ENCODE measurements at regions not wholly inside any gene's neighbourhood (a gene's known extent, or its start where the extent isn't known, plus 50 kb on each side); places are given as distances from the start of the nearest gene placed in this dataset.
A peak's percentile ranks its signal among the peaks of the same experiment; 100 is the strongest.

GRCh38 chr7:136033413-136034031 is 56.4 kb upstream of the MTPN start:
- TF ChIP-seq, protein P1, sequence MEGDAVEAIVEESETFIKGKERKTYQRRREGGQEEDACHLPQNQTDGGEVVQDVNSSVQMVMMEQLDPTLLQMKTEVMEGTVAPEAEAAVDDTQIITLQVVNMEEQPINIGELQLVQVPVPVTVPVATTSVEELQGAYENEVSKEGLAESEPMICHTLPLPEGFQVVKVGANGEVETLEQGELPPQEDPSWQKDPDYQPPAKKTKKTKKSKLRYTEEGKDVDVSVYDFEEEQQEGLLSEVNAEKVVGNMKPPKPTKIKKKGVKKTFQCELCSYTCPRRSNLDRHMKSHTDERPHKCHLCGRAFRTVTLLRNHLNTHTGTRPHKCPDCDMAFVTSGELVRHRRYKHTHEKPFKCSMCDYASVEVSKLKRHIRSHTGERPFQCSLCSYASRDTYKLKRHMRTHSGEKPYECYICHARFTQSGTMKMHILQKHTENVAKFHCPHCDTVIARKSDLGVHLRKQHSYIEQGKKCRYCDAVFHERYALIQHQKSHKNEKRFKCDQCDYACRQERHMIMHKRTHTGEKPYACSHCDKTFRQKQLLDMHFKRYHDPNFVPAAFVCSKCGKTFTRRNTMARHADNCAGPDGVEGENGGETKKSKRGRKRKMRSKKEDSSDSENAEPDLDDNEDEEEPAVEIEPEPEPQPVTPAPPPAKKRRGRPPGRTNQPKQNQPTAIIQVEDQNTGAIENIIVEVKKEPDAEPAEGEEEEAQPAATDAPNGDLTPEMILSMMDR (IDR thresholded peaks at IDR 0.05), result no peak
- no peak for TF ChIP-seq POLR2A (IDR thresholded peaks at IDR 0.05; ENCODE audit: low read depth)
- TF ChIP-seq POLR2AphosphoS5 (IDR thresholded peaks at IDR 0.05), result peak; percentile 60 to 62
